Thyroid gland (tissue), 4 donors: ENCODE measurements at regions not wholly inside any gene's neighbourhood (a gene's known extent, or its start where the extent isn't known, plus 50 kb on each side); places are given as distances from the start of the nearest gene placed in this dataset.

Experiments used
- DNase-seq, 2 donors: peaks; one replicate each; pipeline ENCODE4 v3.0.0-alpha.2; 2019
- H3K27ac ChIP-seq, 3 donors: fragments of 200-600 bp; sonication (generic); 1 replicate in 2 of 3; 2 replicates in 1 of 3; pipeline ENCODE4 v1.5.1; 2016 to 2019; ENCODE audit warnings: mild to moderate bottlenecking in 1 of 3, moderate library complexity in 1 of 3
- H3K27me3 ChIP-seq: fragments of 200-600 bp; sonication (generic); one replicate; pipeline ENCODE4 v1.5.1; 2019
- H3K36me3 ChIP-seq, 2 donors: fragments of 200-600 bp; sonication (generic); one replicate each; pipeline ENCODE4 v1.5.1; 2016 to 2019
- H3K4me1 ChIP-seq, 2 donors: fragments of 200-600 bp; sonication (generic); one replicate each; pipeline ENCODE4 v1.5.1; 2017 to 2019
- H3K4me3 ChIP-seq, 3 donors: fragments of 200-600 bp; sonication (generic); replicated peaks in 1 of 3; 1 replicate in 2 of 3; 2 replicates in 1 of 3; pipeline ENCODE4 v1.5.1; 2016; ENCODE audit warnings: mild to moderate bottlenecking in 1 of 3
- H3K9me3 ChIP-seq: fragments of 200-600 bp; sonication (generic); one replicate; pipeline ENCODE4 v1.5.1; 2017
- CTCF ChIP-seq, 6 experiments: fragments of 200-600 bp in 3 of 6; fragments of 450-650 bp in 3 of 6; sonication (generic) in 3 of 6; IDR thresholded peaks; one replicate each; pipeline ENCODE4 v1.5.1; 2016 to 2019; ENCODE audit warnings: antibody characterized with exemption in 6 of 6, mild to moderate bottlenecking in 2 of 6, inconsistent platforms in 1 of 6, moderate library complexity in 1 of 6
- POLR2A ChIP-seq, 2 donors: fragments of 450-650 bp; IDR thresholded peaks; one replicate each; pipeline ENCODE4 v1.6.1; 2017; ENCODE audit warnings: antibody characterized with exemption in 2 of 2, mild to moderate bottlenecking in 2 of 2, moderate library complexity in 1 of 2
- WGBS, 2 donors: methylation state at CpG; one replicate each; pipeline ENCODE4 v1.1.5; 2017; 5-methylcytosine and 5-hydroxymethylcytosine counted together
- intact Hi-C: fragments of 100-400 bp; cut with DNase I; formaldehyde crosslinking; loops from one replicate; pipeline ENCODE4 v1.15.1; 2023

- peak overlapping the region; percentile 95 to 98 (median 97) for H3K27ac ChIP-seq
- intact Hi-C loops: loop anchor here (5.0 kb wide), 2 partner anchors 37 to 73 kb away; partner anchors contain the start of gene IRF2BPL
- no peaks in the 10 kb centered on the region for H3K9me3 ChIP-seq
- TF ChIP-seq POLR2A (IDR thresholded peaks at IDR 0.05) (no peak), CTCF (IDR thresholded peaks at IDR 0.05) (no peak)
- 81 to 85% methylated on average over 5 of the region's 5 CpGs for WGBS, 2 donors
- H3K27me3 ChIP-seq: no peaks in the 10 kb centered on the region
- H3K36me3 ChIP-seq: no peaks in the 10 kb centered on the region
- H3K4me1 ChIP-seq: peaks cover 52 to 76% of the 10 kb centered on the region in 2 donors
- no peak overlapping the region for H3K4me3 ChIP-seq
- no peak for DNase-seq
Observed at GRCh38 chr14:76954394-76955190, 73.9 kb downstream of the IRF2BPL start.

GRCh38 chr14:76953311-76953945, 75.1 kb downstream of the IRF2BPL start:
- intact Hi-C loops: no loop called here
- WGBS, 2 donors: 30 to 42% methylated on average over 5 to 9 of the region's 10 CpGs
- TF ChIP-seq CTCF (IDR thresholded peaks at IDR 0.05): no peak
- TF ChIP-seq POLR2A (IDR thresholded peaks at IDR 0.05): peak in 1 of 2 donors; percentile 54
- Histone ChIP-seq H3K4me1 (peaks cover 53 to 76% of the 10 kb centered on the region in 2 donors), H3K4me3 (no peak overlapping the region), H3K27me3 (no peaks in the 10 kb centered on the region), H3K27ac (peak overlapping the region; percentile 95 to 98 (median 97)), H3K9me3 (no peaks in the 10 kb centered on the region), H3K36me3 (no peaks in the 10 kb centered on the region)
- DNase-seq: peak; percentile 87

- DNase-seq: no peak
- Histone ChIP-seq H3K36me3 (no peaks in the 10 kb centered on the region), H3K27ac (peak overlapping the region in 2 of 3 donors; percentile 11 to 15), H3K27me3 (no peaks in the 10 kb centered on the region), H3K4me1 (peaks cover 62 to 77% of the 10 kb centered on the region in 2 donors), H3K4me3 (no peak overlapping the region), H3K9me3 (no peaks in the 10 kb centered on the region)
- WGBS, 2 donors: 76 to 88% methylated on average over 5 to 8 of the region's 8 CpGs
- intact Hi-C loops: no loop called here
- no peak for TF ChIP-seq POLR2A (IDR thresholded peaks at IDR 0.05)
Observed at GRCh38 chr14:76951166-76951565, 77.3 kb downstream of the IRF2BPL start.

GRCh38 chr14:76950055-76951020, 78.2 kb downstream of the IRF2BPL start:
- peak overlapping the region; percentile 60 to 92 (median 73) for H3K27ac ChIP-seq
- peaks cover 54 to 69% of the 10 kb centered on the region in 2 donors for H3K4me1 ChIP-seq
- 59 to 68% methylated on average over 12 to 14 of the region's 14 CpGs for WGBS, 2 donors
- no peak overlapping the region for H3K4me3 ChIP-seq
- no peaks in the 10 kb centered on the region for H3K9me3 ChIP-seq
- no peaks in the 10 kb centered on the region for H3K27me3 ChIP-seq
- no peak for TF ChIP-seq POLR2A (IDR thresholded peaks at IDR 0.05)
- peak in 1 of 6 experiments; percentile 1 for TF ChIP-seq CTCF (IDR thresholded peaks at IDR 0.05)
- intact Hi-C loops: no loop called here
- peak; percentile 56 to 70 for DNase-seq
- H3K36me3 ChIP-seq: no peaks in the 10 kb centered on the region

- no peak for TF ChIP-seq POLR2A (IDR thresholded peaks at IDR 0.05)
- no peak for TF ChIP-seq CTCF (IDR thresholded peaks at IDR 0.05)
- Histone ChIP-seq H3K9me3 (no peaks in the 10 kb centered on the region), H3K27me3 (no peaks in the 10 kb centered on the region), H3K36me3 (no peaks in the 10 kb centered on the region), H3K4me3 (no peak overlapping the region), H3K27ac (peak overlapping the region; percentile 89 to 98 (median 92)), H3K4me1 (peaks cover 41 to 55% of the 10 kb centered on the region in 2 donors)
- no peak for DNase-seq
- WGBS, 2 donors: 94 to 98% methylated on average over 6 of the region's 6 CpGs
- intact Hi-C loops: no loop called here
Observed at GRCh38 chr14:76948976-76949375, 79.5 kb downstream of the IRF2BPL start.
